Neural progenitor cell (in vitro differentiated cells): ENCODE measurements at regions not wholly inside any gene's neighbourhood (a gene's known extent, or its start where the extent isn't known, plus 50 kb on each side); places are given as distances from the start of the nearest gene placed in this dataset.
A peak's percentile ranks its signal among the peaks of the same experiment; 100 is the strongest.

Source experiments
- DNase-seq: peaks from one replicate; pipeline ENCODE4 v3.0.0-alpha.2; 2016; ENCODE audit warnings: low spot score
- H2AFZ ChIP-seq: fragments of 200-600 bp; sonication (generic); replicated peaks from 2 replicates; pipeline ENCODE4 v1.6.1; 2016; ENCODE audit warnings: antibody characterized with exemption
- H3F3A ChIP-seq: fragments of 200-600 bp; sonication (generic); 2 replicates; pipeline ENCODE4 v1.6.1; 2016; ENCODE audit warnings: antibody characterized with exemption, low read depth
- H3K27ac ChIP-seq: fragments of 200-600 bp; sonication (generic); 2 replicates; pipeline ENCODE4 v1.5.1; 2016; ENCODE audit warnings: mild to moderate bottlenecking
- H3K27me3 ChIP-seq: fragments of 200-600 bp; sonication (generic); 2 replicates; pipeline ENCODE4 v1.6.1; 2016; ENCODE audit warnings: mild to moderate bottlenecking, moderate library complexity
- H3K36me3 ChIP-seq: fragments of 200-600 bp; sonication (generic); 2 replicates; pipeline ENCODE4 v1.5.1; 2016
- H3K4me1 ChIP-seq: fragments of 200-600 bp; sonication (generic); 2 replicates; pipeline ENCODE4 v1.6.1; 2016; ENCODE audit warnings: mixed run types
- H3K4me2 ChIP-seq: fragments of 200-600 bp; sonication (generic); 2 replicates; pipeline ENCODE4 v1.6.1; 2016
- H3K4me3 ChIP-seq: fragments of 200-600 bp; sonication (generic); 2 replicates; pipeline ENCODE4 v1.5.1; 2016
- H3K79me2 ChIP-seq: fragments of 200-600 bp; sonication (generic); 2 replicates; pipeline ENCODE4 v1.6.1; 2016; ENCODE audit warnings: low read depth
- H3K9ac ChIP-seq: fragments of 200-600 bp; sonication (generic); 2 replicates; pipeline ENCODE4 v1.6.1; 2016
- H3K9me3 ChIP-seq: fragments of 200-600 bp; sonication (generic); 2 replicates; pipeline ENCODE4 v1.5.1; 2016; ENCODE audit warnings: low read depth
- H4K20me1 ChIP-seq: fragments of 200-600 bp; sonication (generic); 2 replicates; pipeline ENCODE4 v1.6.1; 2016; ENCODE audit warnings: low read depth
- H3K27ac Mint-ChIP-seq: 3 replicates; pipeline ENCODE4 v1.8.0; 2021; ENCODE audit warnings: mixed read lengths
- H3K27me3 Mint-ChIP-seq: 2 replicates; pipeline ENCODE4 v1.8.0; 2022; ENCODE audit warnings: low read depth, mild to moderate bottlenecking, inconsistent platforms, moderate library complexity, mixed read lengths; ENCODE audit not compliant: insufficient read depth
- H3K36me3 Mint-ChIP-seq: 3 replicates; pipeline ENCODE4 v1.8.0; 2021; ENCODE audit warnings: mixed read lengths
- H3K4me1 Mint-ChIP-seq: 3 replicates; pipeline ENCODE4 v1.8.0; 2021; ENCODE audit warnings: mixed read lengths
- H3K4me3 Mint-ChIP-seq: 3 replicates; pipeline ENCODE4 v1.8.0; 2021; ENCODE audit warnings: mild to moderate bottlenecking, moderate library complexity, mixed read lengths
- H3K9me3 Mint-ChIP-seq: 3 replicates; pipeline ENCODE4 v1.8.0; 2020; ENCODE audit warnings: mixed read lengths
- EZH2 ChIP-seq: fragments of 200-600 bp; sonication (generic); IDR thresholded peaks from 2 replicates; pipeline ENCODE4 v1.6.1; 2017; ENCODE audit warnings: antibody characterized with exemption, mild to moderate bottlenecking, moderate library complexity
- EZH2phosphoT487 ChIP-seq: fragments of 200-600 bp; sonication (generic); IDR thresholded peaks from 2 replicates; pipeline ENCODE4 v1.6.1; 2017; ENCODE audit warnings: antibody characterized with exemption
- TF ChIP-seq, protein P1 (sequence below): fragments of 200-600 bp; sonication (generic); IDR thresholded peaks from 2 replicates; pipeline ENCODE4 v1.5.1; 2017; ENCODE audit warnings: antibody characterized with exemption, mild to moderate bottlenecking

DNA sequence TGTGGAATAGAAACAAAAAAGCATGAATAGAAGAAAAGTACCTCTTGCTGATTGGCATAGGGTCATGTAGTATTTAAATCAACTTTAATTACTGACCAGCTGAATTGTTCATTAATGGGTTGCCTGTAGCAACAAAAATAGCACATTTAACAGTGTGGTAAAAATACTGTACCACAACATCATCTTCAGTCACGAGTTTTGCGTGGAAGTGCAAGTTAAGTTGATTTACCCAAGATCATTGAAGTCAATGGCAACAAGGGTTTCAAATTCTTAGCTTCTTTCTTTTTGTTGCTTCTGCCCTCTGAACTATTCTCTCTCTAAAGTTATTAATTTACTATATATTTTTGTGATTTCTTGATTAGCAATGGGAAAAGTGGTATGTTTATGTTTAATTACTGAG, 526.6 kb downstream of the C4orf33 start:
- no peaks in the 10 kb centered on the region for H3K9me3 Mint-ChIP-seq
- no peaks in the 10 kb centered on the region for H3K4me1 ChIP-seq
- no peak overlapping the region for H3K4me2 ChIP-seq
- H3F3A ChIP-seq, result no peaks in the 10 kb centered on the region
- no peak overlapping the region for H2AFZ ChIP-seq
- H3K36me3 ChIP-seq, result no peaks in the 10 kb centered on the region
- no peak overlapping the region for H3K9ac ChIP-seq
- H3K27ac ChIP-seq, result no peak overlapping the region
- no peaks in the 10 kb centered on the region for H4K20me1 ChIP-seq
- H3K36me3 Mint-ChIP-seq, result no peaks in the 10 kb centered on the region
- H3K4me3 ChIP-seq, result no peak overlapping the region
- H3K79me2 ChIP-seq, result no peaks in the 10 kb centered on the region
- no peak overlapping the region for H3K27ac Mint-ChIP-seq
- H3K9me3 ChIP-seq, result no peaks in the 10 kb centered on the region
- DNase-seq, result no peak
- H3K4me3 Mint-ChIP-seq, result no peak overlapping the region
- TF ChIP-seq EZH2phosphoT487 (no peak), EZH2 (no peak)
- TF ChIP-seq, protein P1, sequence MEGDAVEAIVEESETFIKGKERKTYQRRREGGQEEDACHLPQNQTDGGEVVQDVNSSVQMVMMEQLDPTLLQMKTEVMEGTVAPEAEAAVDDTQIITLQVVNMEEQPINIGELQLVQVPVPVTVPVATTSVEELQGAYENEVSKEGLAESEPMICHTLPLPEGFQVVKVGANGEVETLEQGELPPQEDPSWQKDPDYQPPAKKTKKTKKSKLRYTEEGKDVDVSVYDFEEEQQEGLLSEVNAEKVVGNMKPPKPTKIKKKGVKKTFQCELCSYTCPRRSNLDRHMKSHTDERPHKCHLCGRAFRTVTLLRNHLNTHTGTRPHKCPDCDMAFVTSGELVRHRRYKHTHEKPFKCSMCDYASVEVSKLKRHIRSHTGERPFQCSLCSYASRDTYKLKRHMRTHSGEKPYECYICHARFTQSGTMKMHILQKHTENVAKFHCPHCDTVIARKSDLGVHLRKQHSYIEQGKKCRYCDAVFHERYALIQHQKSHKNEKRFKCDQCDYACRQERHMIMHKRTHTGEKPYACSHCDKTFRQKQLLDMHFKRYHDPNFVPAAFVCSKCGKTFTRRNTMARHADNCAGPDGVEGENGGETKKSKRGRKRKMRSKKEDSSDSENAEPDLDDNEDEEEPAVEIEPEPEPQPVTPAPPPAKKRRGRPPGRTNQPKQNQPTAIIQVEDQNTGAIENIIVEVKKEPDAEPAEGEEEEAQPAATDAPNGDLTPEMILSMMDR, result no peak
- H3K4me1 Mint-ChIP-seq, result no peaks in the 10 kb centered on the region
- H3K27me3 Mint-ChIP-seq, result peaks cover 2% of the 10 kb centered on the region
- no peaks in the 10 kb centered on the region for H3K27me3 ChIP-seq

DNA sequence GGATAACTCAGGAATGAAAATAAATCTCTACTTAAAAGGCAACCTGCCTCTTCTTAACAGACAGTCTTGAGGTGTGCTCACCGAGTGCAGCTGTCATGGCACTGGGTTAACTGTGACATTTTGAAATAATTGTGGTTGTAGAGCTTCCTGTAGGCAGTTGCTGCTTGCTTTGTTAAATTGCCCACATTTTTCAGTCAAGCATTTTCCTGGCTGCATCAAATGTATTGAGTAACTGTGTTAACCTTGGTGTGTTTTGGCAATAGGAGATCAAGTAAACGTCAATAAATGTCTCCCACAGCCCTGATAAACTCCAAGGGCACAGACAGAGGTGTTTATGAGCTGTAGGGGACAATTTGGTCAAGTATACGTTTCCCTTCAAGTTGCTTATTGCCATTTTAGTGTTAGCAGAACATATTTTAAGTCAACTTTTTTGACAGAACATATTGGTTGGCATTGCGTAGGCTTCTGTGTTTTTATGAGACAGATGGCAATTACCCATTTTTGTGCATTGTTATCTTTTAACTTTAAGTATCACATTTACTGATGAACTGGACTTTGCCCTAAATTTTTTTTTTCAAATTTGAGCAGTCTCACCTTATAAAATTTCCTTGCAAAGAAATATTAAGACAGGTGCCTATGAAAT, 527.4 kb downstream of the C4orf33 start:
- H3K4me1 ChIP-seq, result no peaks in the 10 kb centered on the region
- peaks cover 2% of the 10 kb centered on the region for H3K27me3 Mint-ChIP-seq
- no peaks in the 10 kb centered on the region for H3K36me3 Mint-ChIP-seq

DNA sequence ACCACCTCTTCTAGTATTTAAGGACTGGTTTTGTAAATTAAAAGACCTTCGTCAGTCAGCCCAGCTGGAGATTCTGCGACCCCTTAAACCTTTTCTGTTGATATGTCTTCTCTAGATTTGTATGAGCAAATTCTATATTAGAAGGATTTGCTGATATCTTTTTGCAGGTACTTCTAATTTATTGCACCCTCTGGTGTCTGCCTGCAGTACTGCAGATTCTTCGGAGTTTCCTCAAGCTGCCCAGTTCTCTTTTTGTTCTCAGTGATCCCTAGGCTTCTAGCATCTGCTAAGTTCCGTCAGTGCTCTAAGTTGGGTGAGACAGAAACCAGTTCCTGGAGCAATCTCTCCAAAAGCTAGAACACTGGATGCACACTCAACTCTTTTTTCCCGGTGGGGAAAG, 545.2 kb downstream of the C4orf33 start:
- Mint-ChIP-seq H3K4me1 (no peaks in the 10 kb centered on the region), H3K36me3 (no peaks in the 10 kb centered on the region), H3K27ac (no peak overlapping the region), H3K9me3 (peaks cover 2% of the 10 kb centered on the region), H3K27me3 (no peaks in the 10 kb centered on the region), H3K4me3 (no peak overlapping the region)
- peak; percentile 51 for DNase-seq
- Histone ChIP-seq H3K27ac (no peak overlapping the region), H3K79me2 (no peaks in the 10 kb centered on the region), H3K36me3 (peaks cover 2% of the 10 kb centered on the region), H3K9ac (no peak overlapping the region), H3K9me3 (no peaks in the 10 kb centered on the region), H3K4me3 (no peak overlapping the region), H3K27me3 (no peaks in the 10 kb centered on the region), H3K4me2 (no peak overlapping the region), H4K20me1 (no peaks in the 10 kb centered on the region), H2AFZ (peak overlapping the region; percentile 21), H3F3A (peaks cover 7% of the 10 kb centered on the region), H3K4me1 (peaks cover 9% of the 10 kb centered on the region)
- TF ChIP-seq, protein P1, result peak; percentile 74
- TF ChIP-seq EZH2, result no peak

More for the DNA sequence above, 527.4 kb downstream of the C4orf33 start:
- no peak overlapping the region for H3K9ac ChIP-seq
- H3K27me3 ChIP-seq, result no peaks in the 10 kb centered on the region
- no peak overlapping the region for H3K27ac ChIP-seq
- Mint-ChIP-seq H3K9me3 (no peaks in the 10 kb centered on the region), H3K4me1 (no peaks in the 10 kb centered on the region), H3K27ac (no peak overlapping the region), H3K4me3 (no peak overlapping the region)
- no peaks in the 10 kb centered on the region for H3K9me3 ChIP-seq
- no peak for TF ChIP-seq EZH2
- TF ChIP-seq, protein P1, result no peak
- TF ChIP-seq EZH2phosphoT487, result no peak
- no peak overlapping the region for H3K4me3 ChIP-seq
- no peaks in the 10 kb centered on the region for H4K20me1 ChIP-seq
- H3K4me2 ChIP-seq, result no peak overlapping the region
- no peaks in the 10 kb centered on the region for H3K36me3 ChIP-seq
- no peak overlapping the region for H2AFZ ChIP-seq
- no peaks in the 10 kb centered on the region for H3F3A ChIP-seq
- no peak for DNase-seq
- H3K79me2 ChIP-seq, result no peaks in the 10 kb centered on the region
